HG03139 (cell line): ENCODE measurements at regions not wholly inside any gene's neighbourhood (a gene's known extent, or its start where the extent isn't known, plus 50 kb on each side); places are given as distances from the start of the nearest gene placed in this dataset.
"Not testable (repeated sequence)": the region's sequence is repeated elsewhere in the genome, so short reads cannot be mapped to it uniquely, and the experiment has no call there.

ENCODE experiments used
- ATAC-seq: cut with Tn5 transposase; IDR thresholded peaks from one replicate; pipeline ENCODE4 v1.9.1; 2021; ENCODE audit not compliant: unreplicated experiment

DNA sequence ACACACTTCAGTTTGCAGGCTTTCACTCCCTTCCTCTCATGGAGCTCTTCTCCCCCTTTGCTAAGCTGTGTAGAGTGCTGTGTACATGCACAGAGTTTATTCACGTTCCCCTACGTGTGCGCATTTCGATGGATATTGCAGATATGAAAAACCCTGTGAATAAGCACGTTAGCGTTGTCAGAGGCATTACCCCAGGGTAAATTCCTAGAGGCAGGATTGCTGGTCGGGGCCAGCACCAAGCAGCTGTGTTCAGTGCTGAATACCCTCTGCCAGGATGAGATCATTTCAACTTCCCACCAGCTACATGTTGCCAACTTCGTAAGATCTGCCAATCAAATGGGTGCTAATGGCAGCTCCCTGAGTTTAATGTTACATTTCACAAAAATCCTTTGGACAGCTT lies 172.3 kb upstream of the PPP1R26 start:
- ATAC-seq = no peak

- not testable (repeated sequence) for ATAC-seq
These were observed 171.7 kb upstream of the PPP1R26 start for GRCh38 chr9:135307919-135308318.

GRCh38 chr9:135308821-135309762 lies 170.5 kb upstream of the PPP1R26 start:
- no peak for ATAC-seq

DNA sequence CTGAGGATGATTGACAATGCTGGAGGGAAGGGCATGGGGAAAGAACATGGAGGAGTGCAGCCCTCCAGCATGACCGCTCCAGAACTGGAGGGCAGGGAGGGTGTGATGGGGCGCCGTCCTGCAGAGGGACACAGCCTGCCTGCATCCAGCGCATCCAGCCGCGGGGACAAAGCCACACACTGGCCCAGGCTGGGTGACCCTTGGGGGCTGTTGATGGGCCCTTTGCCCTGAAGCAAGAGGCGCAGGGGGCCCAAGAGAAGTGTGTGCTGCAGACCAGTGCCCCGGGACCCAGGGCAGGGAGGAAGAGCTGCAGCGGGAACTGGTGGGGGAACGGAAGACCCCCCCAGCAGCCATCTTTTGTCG lies 169.8 kb upstream of the PPP1R26 start:
- ATAC-seq = no peak

DNA sequence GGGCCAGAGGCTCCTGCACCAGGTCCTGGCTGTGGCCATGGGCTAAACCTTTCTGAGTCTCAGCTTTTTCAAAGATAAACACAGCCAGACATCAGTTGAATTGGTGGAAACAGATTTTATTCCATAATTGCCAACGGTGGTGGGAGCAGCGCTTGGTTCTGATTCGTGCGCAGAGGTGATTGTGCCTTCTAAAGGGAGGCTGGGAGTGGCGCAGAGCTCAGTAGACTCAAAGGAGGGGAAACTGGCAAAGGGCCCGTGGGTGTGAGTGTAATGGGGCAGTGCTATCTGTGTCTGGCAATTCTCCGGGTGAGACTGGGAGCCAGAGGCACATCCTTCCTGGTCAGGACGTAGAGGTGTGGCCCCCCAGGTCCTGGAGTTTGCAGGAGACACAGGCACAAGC lies 169.4 kb upstream of the PPP1R26 start:
- no peak for ATAC-seq

GRCh38 chr9:135315572-135315971 lies 164.0 kb upstream of the PPP1R26 start:
- ATAC-seq = no peak

GRCh38 chr9:135320331-135320730 lies 159.3 kb upstream of the PPP1R26 start:
- ATAC-seq = no peak

DNA sequence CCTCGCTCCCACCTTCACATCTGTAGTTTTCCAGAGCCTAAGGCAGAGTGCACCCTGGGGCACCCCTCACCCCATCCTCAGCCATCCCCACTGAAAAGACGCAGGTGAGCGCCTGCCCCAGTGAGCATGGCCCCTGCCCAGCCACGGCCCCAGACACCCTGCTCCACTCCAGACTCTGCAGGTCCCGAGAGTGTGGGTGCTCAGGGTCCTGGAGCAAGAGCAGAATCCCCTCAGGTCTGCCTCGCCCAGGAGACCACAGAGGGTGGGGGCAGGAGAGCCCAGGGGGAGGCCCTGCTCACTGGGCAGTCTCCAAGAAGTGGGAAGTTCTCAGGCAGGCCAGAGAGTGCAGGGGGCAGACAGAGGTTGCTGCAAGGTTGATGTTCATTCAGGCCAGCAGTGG lies 158.6 kb upstream of the PPP1R26 start:
- ATAC-seq = no peak

DNA sequence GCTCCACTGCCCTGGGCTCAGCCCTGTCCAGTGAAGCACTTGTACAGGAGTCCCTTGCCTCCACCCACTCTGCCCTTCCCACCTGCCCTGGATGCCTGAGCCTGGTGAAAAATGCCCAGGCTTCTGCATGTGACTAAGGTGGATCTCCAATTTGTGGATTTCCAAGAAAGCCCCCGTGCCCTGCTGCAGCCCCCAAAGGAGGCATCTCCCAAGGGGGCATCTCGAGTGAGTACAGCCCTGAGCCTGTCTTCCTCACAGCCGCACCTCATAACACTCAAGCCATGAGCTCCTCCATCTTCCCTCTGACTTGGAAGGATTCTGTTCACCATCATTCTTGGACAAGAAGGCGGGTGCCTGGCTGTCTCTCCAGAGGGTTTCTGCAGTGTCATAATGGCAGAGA lies 158.0 kb upstream of the PPP1R26 start:
- no peak for ATAC-seq

DNA sequence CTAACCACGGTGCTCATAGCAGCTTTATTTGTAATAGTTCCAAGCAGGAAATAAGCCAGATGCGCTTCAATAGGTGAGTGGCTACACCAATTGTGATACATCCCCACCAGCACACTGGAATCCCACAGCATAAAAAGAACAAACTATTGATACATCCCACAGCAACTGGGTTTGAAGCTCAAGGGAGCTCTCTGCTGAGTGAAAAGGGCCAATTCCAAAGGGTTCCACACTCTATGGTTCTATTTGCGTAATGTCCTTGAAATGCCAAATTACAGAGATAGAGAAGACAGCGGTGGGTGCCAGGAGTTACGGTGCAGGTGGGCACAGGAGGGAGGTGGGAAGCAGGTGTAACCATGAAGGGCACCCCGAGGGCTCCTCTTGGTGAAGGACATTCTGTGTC lies 155.3 kb upstream of the PPP1R26 start:
- no peak for ATAC-seq

- no peak for ATAC-seq
These were observed 153.4 kb upstream of the PPP1R26 start for GRCh38 chr9:135326141-135326540.

- no peak for ATAC-seq
These were observed 152.9 kb upstream of the PPP1R26 start for GRCh38 chr9:135326633-135327152.

GRCh38 chr9:135328485-135329417 lies 150.8 kb upstream of the PPP1R26 start:
- no peak for ATAC-seq

DNA sequence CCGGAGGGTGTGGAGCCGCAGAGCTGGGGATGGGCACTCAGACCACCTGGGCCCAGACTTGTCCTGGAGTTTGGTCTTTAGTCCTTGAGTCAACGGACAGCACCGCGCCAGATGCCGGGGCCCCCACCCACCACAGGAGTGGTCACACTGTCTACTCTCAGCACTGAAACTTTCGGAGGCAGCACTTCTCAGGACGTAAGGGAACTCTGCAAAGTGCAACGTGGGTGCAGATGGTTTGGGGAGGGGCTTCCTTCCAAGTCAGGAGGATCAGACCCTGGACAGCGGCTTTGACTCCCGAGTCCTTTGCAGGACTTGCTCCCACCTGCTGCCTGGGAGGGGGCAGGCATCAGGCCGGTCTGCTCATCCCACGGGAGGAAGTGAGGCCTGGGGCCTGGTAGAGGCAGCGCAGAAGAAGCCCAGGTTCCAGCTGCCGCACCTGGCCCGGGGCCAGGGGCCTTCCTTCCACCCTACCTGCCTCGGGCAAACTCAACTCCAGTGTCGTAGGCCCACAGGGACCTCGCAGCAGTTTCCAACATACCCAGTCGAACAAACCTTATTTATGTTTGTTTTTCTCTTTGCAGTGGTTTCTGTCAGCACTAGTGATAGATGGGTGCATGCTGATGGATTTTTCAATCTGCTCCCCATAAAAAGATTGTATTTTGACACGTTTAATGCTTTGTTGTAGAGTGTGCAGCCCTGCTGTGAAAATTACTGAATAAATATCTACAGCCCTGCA lies 149.8 kb upstream of the PPP1R26 start:
- ATAC-seq = no peak

- no peak for ATAC-seq
These were observed 149.3 kb upstream of the PPP1R26 start for GRCh38 chr9:135330307-135330631.

- ATAC-seq = no peak
These were observed 148.6 kb upstream of the PPP1R26 start for GRCh38 chr9:135330685-135331590.

GRCh38 chr9:135332516-135332915 lies 147.1 kb upstream of the PPP1R26 start:
- ATAC-seq = no peak

- no peak for ATAC-seq
These were observed 146.4 kb upstream of the PPP1R26 start for GRCh38 chr9:135332979-135333748.

GRCh38 chr9:135334953-135335460 lies 144.6 kb upstream of the PPP1R26 start:
- ATAC-seq = no peak
